Gastroesophageal sphincter (tissue), 3 donors: ENCODE measurements at regions not wholly inside any gene's neighbourhood (a gene's known extent, or its start where the extent isn't known, plus 50 kb on each side); places are given as distances from the start of the nearest gene placed in this dataset.

Source experiments
- CTCF ChIP-seq, 4 experiments: fragments of 200-600 bp in 2 of 4; fragments of 450-650 bp in 2 of 4; sonication (generic) in 1 of 4; IDR thresholded peaks; one replicate each; pipeline ENCODE4 v1.5.1; 2017 to 2019; ENCODE audit warnings: antibody characterized with exemption in 4 of 4, mild to moderate bottlenecking in 2 of 4, moderate library complexity in 2 of 4
- POLR2A ChIP-seq, 2 donors: fragments of 450-650 bp; IDR thresholded peaks; one replicate each; pipeline ENCODE4 v1.6.1; 2017; ENCODE audit warnings: antibody characterized with exemption in 2 of 2, mild to moderate bottlenecking in 2 of 2, moderate library complexity in 1 of 2
- POLR2AphosphoS5 ChIP-seq: sonication (generic); formaldehyde crosslinking; IDR thresholded peaks from one replicate; pipeline ENCODE4 v1.6.1; 2017; ENCODE audit warnings: antibody characterized with exemption

GRCh38 chr1:10924030-10924429, 88.4 kb upstream of the TARDBP start:
- TF ChIP-seq CTCF (IDR thresholded peaks at IDR 0.05) (no peak), POLR2A (IDR thresholded peaks at IDR 0.05) (no peak), POLR2AphosphoS5 (no peak)
